ENCODE measurements at regions not wholly inside any gene's neighbourhood (a gene's known extent, or its start where the extent isn't known, plus 50 kb on each side); places are given as distances from the start of the nearest gene placed in this dataset.

GRCh38 chr11:24373516-24373915 lies 123.3 kb upstream of the LUZP2 start:
- no peaks in the 10 kb centered on the region for H3K9me3 ChIP-seq
- H3K27ac ChIP-seq: no peak overlapping the region
- no peak for DNase-seq (ENCODE audit: extremely low spot score in 2 of 2)
- H3K27me3 ChIP-seq: no peaks in the 10 kb centered on the region
- TF ChIP-seq, protein P1, sequence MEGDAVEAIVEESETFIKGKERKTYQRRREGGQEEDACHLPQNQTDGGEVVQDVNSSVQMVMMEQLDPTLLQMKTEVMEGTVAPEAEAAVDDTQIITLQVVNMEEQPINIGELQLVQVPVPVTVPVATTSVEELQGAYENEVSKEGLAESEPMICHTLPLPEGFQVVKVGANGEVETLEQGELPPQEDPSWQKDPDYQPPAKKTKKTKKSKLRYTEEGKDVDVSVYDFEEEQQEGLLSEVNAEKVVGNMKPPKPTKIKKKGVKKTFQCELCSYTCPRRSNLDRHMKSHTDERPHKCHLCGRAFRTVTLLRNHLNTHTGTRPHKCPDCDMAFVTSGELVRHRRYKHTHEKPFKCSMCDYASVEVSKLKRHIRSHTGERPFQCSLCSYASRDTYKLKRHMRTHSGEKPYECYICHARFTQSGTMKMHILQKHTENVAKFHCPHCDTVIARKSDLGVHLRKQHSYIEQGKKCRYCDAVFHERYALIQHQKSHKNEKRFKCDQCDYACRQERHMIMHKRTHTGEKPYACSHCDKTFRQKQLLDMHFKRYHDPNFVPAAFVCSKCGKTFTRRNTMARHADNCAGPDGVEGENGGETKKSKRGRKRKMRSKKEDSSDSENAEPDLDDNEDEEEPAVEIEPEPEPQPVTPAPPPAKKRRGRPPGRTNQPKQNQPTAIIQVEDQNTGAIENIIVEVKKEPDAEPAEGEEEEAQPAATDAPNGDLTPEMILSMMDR (IDR thresholded peaks at IDR 0.05): no peak
- TF ChIP-seq POLR2A (IDR thresholded peaks at IDR 0.05) (no peak), POLR2AphosphoS5 (IDR thresholded peaks at IDR 0.05; ENCODE audit: insufficient read depth in 1 of 2, low read depth in 1 of 2) (no peak)
- H3K36me3 ChIP-seq: no peaks in the 10 kb centered on the region
- intact Hi-C loops (cut with DNase I): no loop called here
- H3K4me1 ChIP-seq: no peaks in the 10 kb centered on the region
- H3K4me3 ChIP-seq: no peak overlapping the region

DNA sequence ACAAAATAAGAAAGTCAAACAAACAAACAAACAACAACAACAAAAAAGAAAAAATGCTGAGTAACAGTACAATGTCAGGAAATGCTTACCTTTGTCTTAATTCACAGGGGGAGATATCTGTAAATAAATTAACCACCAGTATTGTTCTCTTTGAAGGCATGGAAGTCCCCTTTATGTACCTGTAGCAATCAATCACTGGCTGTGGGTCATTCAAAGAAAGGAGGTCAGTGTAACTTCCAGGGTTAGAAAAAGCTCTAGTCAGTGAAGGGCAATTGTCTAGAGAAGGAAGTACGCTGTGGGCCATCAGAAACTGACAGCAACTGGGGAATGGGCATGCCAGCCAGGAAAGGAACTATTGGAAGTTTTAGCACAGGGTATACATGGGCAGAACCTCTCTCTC lies 121.5 kb upstream of the LUZP2 start:
- no peaks in the 10 kb centered on the region for H3K9me3 ChIP-seq
- H3K27me3 ChIP-seq: no peaks in the 10 kb centered on the region
- H3K36me3 ChIP-seq: no peaks in the 10 kb centered on the region
- H3K4me1 ChIP-seq: no peaks in the 10 kb centered on the region
- TF ChIP-seq POLR2AphosphoS5 (IDR thresholded peaks at IDR 0.05; ENCODE audit: insufficient read depth in 1 of 2, low read depth in 1 of 2): no peak
- TF ChIP-seq, protein P1 (IDR thresholded peaks at IDR 0.05): no peak
- no peak for TF ChIP-seq POLR2A (IDR thresholded peaks at IDR 0.05)
- DNase-seq (ENCODE audit: extremely low spot score in 2 of 2): no peak
- intact Hi-C loops (cut with DNase I): no loop called here
- H3K27ac ChIP-seq: no peak overlapping the region
- no peak overlapping the region for H3K4me3 ChIP-seq

DNA sequence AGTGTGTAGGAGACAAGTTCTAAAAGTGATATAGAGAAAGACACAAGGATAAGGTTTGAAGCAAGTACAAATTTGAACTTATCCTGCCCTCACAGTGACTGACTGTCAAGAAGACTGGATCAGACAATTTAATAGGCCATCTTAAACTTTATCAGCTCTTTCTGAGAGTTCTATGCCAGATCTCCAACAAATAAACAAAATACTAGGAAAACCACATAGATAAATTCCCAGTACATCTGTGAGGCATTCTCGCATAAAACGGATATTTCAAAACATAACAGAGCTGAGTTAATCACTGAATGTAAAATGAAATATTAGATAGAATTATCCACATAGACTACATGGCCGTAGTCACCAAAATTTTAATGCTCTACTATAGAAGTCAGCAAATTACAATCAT lies 120.9 kb upstream of the LUZP2 start:
- Histone ChIP-seq H3K4me1 (no peaks in the 10 kb centered on the region), H3K27ac (no peak overlapping the region), H3K4me3 (no peak overlapping the region), H3K36me3 (no peaks in the 10 kb centered on the region), H3K9me3 (no peaks in the 10 kb centered on the region), H3K27me3 (no peaks in the 10 kb centered on the region)
- no peak for DNase-seq (ENCODE audit: extremely low spot score in 2 of 2)
- intact Hi-C loops (cut with DNase I): no loop called here
- no peak for TF ChIP-seq POLR2AphosphoS5 (IDR thresholded peaks at IDR 0.05; ENCODE audit: insufficient read depth in 1 of 2, low read depth in 1 of 2)
- TF ChIP-seq, protein P1 (IDR thresholded peaks at IDR 0.05): no peak
- no peak for TF ChIP-seq POLR2A (IDR thresholded peaks at IDR 0.05)

GRCh38 chr11:24383137-24383536 lies 113.7 kb upstream of the LUZP2 start:
- H3K9me3 ChIP-seq: no peaks in the 10 kb centered on the region
- DNase-seq (ENCODE audit: extremely low spot score in 2 of 2): no peak
- H3K27me3 ChIP-seq: no peaks in the 10 kb centered on the region
- H3K4me1 ChIP-seq: no peaks in the 10 kb centered on the region
- no peaks in the 10 kb centered on the region for H3K36me3 ChIP-seq
- TF ChIP-seq, protein P1 (IDR thresholded peaks at IDR 0.05): no peak
- TF ChIP-seq POLR2AphosphoS5 (IDR thresholded peaks at IDR 0.05; ENCODE audit: insufficient read depth in 1 of 2, low read depth in 1 of 2) (no peak), POLR2A (IDR thresholded peaks at IDR 0.05) (no peak)
- no peak overlapping the region for H3K4me3 ChIP-seq
- no peak overlapping the region for H3K27ac ChIP-seq
- intact Hi-C loops (cut with DNase I): no loop called here

- no peaks in the 10 kb centered on the region for H3K27me3 ChIP-seq
- intact Hi-C loops (cut with DNase I): no loop called here
- H3K9me3 ChIP-seq: no peaks in the 10 kb centered on the region
- H3K4me3 ChIP-seq: no peak overlapping the region
- H3K27ac ChIP-seq: no peak overlapping the region
- H3K4me1 ChIP-seq: no peaks in the 10 kb centered on the region
- no peaks in the 10 kb centered on the region for H3K36me3 ChIP-seq
- no peak for DNase-seq (ENCODE audit: extremely low spot score in 2 of 2)
- TF ChIP-seq POLR2AphosphoS5 (IDR thresholded peaks at IDR 0.05; ENCODE audit: insufficient read depth in 1 of 2, low read depth in 1 of 2) (no peak), POLR2A (IDR thresholded peaks at IDR 0.05) (no peak)
- TF ChIP-seq, protein P1 (IDR thresholded peaks at IDR 0.05): no peak
These were observed 112.6 kb upstream of the LUZP2 start for GRCh38 chr11:24384240-24384639.
